ENCODE measurements at regions not wholly inside any gene's neighbourhood (a gene's known extent, or its start where the extent isn't known, plus 50 kb on each side); places are given as distances from the start of the nearest gene placed in this dataset.

- TF ChIP-seq CTCF (IDR thresholded peaks at IDR 0.05; ENCODE audit: low read length) (no peak), EZH2 (optimal IDR thresholded peaks at IDR 0.05; ENCODE audit: low read depth, low read length) (no peak), EZH2phosphoT487 (IDR thresholded peaks at IDR 0.05; ENCODE audit: low read length) (no peak)
These were observed 1443.9 kb downstream of the SUCLG1 start for GRCh38 chr2:83015035-83015715.
